Hippocampal formation (tissue), 2 donors: ENCODE measurements at regions not wholly inside any gene's neighbourhood (a gene's known extent, or its start where the extent isn't known, plus 50 kb on each side); places are given as distances from the start of the nearest gene placed in this dataset.

Source experiments
- DNase-seq, 2 donors: peaks; one replicate each; lab custom pipeline; 2025; lab: John Stamatoyannopoulos, UW

- DNase-seq = no peak
These were observed 1095.1 kb downstream of the IGSF11 start for GRCh38 chr3:117939425-117940027.

DNA sequence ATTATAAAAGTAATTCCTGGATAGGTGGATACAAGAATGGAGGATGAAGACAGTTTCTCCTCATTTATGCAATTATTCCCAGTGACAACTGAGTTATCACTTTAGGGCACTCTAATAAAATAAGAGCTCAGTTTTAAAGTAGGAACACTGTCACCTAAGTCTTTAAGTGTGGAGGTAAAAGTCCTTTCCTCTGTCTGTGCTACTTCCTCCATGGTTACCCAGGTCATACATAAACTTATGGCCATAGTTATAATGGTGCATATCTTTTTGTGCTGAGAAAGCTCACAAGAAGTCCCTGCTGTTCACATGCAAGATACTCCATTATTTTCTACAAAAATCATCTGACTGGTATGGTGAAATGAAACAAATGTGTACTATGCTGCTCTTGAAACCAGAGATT is 1093.6 kb downstream of the IGSF11 start:
- no peak for DNase-seq

DNA sequence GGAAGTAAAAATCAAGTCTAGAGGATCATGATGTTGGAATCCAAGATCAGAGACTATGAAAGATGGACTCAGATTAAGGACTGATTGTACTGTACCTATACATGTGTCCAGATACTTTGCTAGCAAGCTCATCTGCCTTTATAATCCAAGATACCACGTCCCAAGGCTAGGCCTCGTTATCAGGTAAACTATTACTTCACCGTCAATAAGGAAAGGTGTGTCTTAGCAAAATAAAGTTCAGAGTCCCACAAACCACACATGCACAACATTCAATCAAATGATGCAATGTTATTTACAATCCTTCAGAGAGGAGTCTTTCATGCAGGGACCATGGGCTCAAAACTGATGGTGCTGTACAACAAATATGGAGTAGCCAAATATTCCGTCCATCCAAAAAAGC is 1092.9 kb downstream of the IGSF11 start:
- no peak for DNase-seq

DNA sequence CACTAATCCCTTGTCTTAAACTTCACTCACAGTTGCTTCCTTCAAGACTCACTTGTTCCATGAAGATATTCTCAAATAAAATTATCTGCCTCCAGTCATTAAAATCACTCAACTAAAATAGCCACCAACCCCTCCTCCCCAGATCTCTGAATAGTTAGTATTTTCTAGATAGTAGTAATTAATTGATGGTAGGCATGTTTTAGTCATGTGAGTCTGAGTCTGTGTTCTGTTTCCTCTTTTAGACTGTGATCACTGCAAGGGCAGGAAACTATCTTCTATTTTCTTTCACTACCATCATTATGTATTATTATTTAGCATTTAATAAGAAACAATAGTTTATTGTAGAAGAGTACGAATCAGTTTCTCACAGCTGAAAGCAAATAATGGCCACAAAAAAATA is 1080.5 kb downstream of the IGSF11 start:
- no peak for DNase-seq

GRCh38 chr3:117955196-117955595 is 1079.5 kb downstream of the IGSF11 start:
- DNase-seq = no peak

DNA sequence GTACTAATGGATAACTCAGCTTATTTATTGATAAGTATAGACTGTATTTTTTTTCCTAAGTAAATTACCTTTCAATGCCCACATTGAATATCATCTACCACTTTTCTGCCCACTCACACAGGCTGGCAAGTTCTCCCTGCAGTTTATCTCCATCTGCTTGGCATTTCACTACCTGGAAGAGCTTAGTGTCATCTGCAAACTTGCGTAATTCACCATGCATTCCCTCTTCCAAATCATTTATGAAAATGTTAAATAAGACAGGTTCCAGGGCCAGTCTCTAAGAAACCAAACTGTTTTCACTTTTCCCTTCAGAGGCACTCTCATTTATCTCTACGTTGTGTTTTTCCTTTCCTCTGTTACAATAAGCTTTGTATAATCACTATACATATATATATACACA is 1076.6 kb downstream of the IGSF11 start:
- DNase-seq = peak in 1 of 2 donors; percentile 45

DNA sequence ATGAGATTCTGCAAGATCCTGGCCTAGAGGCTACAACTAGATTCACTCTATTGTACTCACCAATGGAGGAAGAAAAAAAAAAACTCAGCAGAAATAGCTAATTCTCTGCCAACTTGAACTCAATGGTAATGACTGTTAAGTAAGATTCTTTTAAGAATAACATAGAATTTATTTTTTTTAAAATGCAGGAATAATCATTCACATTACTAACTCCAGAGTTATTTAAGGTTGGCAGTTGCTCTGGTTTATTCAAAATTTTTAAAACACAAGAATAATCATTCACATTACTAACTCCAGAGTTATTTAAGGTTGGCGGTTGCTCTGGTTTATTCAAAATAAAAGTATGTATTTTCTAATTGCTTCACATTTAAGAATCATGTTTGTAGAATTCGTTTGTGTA is 1071.9 kb downstream of the IGSF11 start:
- DNase-seq = no peak

DNA sequence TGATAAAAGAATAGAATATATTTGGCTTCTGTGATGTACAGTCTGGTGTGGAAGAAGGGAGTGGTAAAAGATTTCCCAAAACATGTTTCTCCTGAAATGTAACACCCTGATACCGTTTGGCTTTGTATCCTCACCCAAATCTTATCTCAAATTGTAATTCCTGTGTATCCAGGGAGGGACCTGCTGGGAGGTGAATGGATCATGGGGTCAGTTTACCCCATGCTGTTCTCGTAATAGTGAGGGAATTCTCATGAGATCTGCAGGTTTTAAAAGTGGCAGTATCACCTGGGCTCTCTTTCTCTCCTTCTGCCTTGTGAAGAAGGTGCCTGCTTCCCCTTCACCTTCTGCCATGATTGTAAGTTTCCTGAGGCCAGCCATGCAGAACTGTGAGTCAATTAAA is 1070.8 kb downstream of the IGSF11 start:
- DNase-seq = no peak

- no peak for DNase-seq
These were observed 1069.8 kb downstream of the IGSF11 start for GRCh38 chr3:117964814-117965213.

- no peak for DNase-seq
These were observed 1057.0 kb downstream of the IGSF11 start for GRCh38 chr3:117977504-117978228.

DNA sequence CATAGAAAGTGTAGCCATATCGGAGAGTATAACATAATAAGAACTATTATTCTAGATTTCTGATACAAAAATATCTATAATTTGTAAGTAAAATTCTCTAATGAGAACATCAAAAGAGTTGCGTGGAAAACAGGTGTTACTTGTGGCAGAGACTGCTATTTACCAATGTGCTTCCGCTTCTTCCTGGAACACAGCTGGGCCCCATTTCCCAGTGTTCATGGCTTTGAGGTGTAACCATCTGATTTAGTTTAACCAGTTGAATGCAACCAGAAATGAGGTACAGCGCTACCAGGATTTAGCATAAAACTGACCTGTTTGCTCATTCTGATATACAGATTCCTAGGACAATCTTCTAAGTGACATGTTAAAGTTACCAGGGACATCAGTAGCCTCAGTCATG is 1055.2 kb downstream of the IGSF11 start:
- no peak for DNase-seq

- DNase-seq = no peak
These were observed 1047.4 kb downstream of the IGSF11 start for GRCh38 chr3:117987256-117987655.

DNA sequence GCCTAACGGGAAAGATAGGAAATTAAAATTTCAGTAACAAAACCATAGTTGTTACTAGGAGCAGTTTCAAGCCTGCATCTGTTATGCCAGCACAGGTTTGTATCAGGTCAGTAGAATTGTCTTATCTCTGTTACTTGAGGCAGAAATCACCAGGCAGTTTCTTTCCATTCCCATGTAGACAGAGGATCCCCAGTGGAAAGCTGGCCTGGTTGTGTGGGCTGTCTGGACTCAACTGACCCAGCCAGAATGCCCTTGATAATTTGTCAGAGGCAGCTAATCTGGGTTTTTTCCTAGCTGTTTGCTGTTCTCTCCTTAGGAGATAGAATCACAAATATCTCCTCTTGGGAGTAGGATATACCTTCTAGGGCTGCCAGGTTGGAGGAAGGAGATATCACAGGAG is 1044.7 kb downstream of the IGSF11 start:
- DNase-seq = no peak

GRCh38 chr3:117990627-117991026 is 1044.0 kb downstream of the IGSF11 start:
- no peak for DNase-seq

DNA sequence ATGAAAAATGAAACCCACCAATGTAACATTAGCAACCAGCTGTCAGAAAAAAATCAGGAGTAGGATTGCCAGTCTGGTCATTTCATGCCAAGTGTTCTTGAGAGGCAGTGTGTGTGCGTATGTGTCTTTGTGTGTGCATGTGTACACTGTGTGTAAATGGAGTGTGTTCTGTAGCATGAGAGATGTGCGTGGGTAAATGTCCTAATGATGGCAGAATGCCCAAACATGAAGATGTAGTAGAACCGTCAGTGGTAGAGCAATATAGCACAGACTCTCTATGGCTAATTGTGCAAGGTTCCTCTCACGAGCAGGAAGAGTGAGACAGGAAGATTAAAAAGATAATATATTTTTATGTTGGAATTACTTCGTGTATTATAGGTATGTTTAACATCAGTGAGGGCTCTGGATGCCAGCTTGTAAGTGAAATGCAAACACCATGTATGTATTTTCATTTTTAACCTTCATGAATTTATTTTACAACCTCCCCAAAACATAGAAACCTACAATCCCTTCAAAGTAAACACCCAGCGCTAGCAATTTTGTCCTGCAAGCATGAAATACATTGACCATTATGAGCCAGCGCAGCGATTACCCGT is 1038.7 kb downstream of the IGSF11 start:
- DNase-seq = no peak

- DNase-seq = peak; percentile 82 to 88
These were observed 1037.2 kb downstream of the IGSF11 start for GRCh38 chr3:117997201-117998049.

GRCh38 chr3:117998071-117998470 is 1036.6 kb downstream of the IGSF11 start:
- no peak for DNase-seq

DNA sequence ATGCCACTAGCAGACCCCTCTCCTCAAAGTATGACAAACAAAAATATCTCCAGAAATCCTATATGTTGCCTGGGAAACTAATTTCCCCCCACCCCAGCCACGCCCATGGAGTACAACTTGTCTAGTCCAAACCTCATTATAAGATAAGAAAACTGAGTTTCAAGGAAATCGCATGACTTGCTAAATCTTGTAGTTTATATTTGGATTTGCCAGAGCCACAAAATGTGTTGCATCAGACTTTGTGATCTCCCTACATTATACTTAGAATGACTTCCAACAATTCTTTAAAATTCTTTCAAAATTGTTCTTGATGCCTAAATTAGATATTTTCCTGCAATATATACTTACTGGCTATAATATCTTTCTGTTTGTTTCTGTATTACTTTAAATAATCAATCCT is 1034.4 kb downstream of the IGSF11 start:
- DNase-seq = no peak

DNA sequence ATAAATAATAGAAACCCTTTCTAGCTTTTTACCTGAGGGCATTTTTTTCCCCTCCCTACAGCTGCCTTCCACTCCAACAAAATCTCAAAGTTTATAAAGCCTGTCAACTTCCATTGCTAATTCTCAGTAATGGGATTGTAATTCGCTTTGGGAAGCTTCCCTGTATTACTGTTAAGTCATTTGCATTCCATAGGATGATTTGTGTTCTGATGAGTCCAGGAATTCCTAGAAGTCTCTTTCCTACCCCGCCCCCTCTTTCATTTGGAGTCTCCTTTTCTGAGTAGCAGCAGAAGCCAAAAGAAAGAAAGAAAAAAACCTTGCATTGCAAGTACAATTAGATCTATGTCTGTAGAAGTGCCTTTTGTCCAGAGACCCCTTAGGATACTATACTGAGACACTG is 1033.3 kb downstream of the IGSF11 start:
- no peak for DNase-seq

DNA sequence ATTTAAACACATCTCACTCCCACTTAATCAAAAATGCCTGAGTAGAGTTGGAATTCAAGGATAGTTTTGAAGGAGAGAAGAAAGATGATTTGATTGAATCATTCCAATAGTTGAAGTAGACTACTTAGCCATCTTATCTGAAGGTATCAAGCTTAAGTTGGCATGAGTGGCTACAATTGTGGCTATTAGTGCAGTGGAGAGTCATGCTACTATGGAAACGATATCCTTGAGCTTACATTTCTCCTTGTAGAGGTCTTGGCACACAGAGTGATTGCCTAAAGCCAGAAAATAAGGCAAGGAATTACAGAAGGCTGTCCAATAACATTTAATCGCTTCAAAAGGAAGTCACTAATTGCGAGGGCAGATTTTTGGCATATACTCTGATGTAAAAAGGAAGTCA is 1022.7 kb downstream of the IGSF11 start:
- DNase-seq = no peak

DNA sequence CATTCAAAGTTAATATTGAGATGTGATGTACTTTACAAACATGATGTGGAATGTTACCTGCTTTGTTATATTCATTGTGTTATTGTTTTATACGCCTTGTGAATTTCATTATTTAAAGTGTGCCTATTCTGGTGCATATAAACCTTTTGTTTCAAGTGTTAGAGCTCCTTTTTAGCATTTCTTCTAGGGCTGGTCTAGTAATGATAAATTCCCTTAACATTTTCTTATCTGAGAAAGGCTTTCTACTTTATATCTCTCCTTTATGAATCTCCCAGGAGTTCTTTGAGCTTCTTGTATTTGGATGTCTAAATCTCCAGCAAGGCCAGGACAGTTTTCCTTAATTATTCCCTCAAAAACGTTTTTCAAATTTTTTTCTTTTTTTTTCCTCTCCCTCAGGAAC is 1005.6 kb downstream of the IGSF11 start:
- no peak for DNase-seq

DNA sequence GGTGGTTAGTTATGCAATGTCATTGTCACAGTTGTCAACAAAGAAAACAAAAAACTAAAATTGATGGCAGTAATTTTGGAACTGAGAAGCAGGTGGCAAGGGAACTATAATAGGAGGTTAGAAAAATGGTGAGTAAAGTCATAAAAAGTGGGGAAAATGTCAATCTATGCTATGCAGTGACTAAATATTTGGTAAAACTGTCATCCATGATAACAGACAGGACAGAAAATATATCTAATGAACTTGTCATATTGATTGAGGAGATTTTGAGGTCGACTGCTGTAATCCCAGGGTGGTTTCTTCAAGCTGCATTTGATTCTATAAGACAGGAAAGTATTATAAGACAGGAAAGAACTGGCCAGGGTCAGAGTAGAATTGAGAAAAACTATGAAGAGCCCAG is 998.4 kb downstream of the IGSF11 start:
- DNase-seq = no peak

GRCh38 chr3:118055381-118055780 is 979.3 kb downstream of the IGSF11 start:
- DNase-seq = no peak
